CD14-positive monocyte (primary cell): ENCODE measurements at regions not wholly inside any gene's neighbourhood (a gene's known extent, or its start where the extent isn't known, plus 50 kb on each side); places are given as distances from the start of the nearest gene placed in this dataset.

ENCODE experiments used
- DNase-seq, 3 donors: peaks; one replicate each; pipeline ENCODE4 v3.0.0-alpha.2; 2011 to 2022
- H2AFZ ChIP-seq: 2 replicates; pipeline ENCODE4 v1.6.0; 2012; ENCODE audit warnings: mild to moderate bottlenecking, low read depth, low read length, inconsistent platforms; ENCODE audit not compliant: insufficient read depth, poor library complexity, severe bottlenecking
- H3K27ac ChIP-seq, 2 donors: 1 replicate in 1 of 2; 2 replicates in 1 of 2; pipeline ENCODE4 v1.5.1; 2012 to 2013; ENCODE audit warnings: low read length in 2 of 2, control low read depth in 1 of 2, inconsistent platforms in 1 of 2, low read depth in 1 of 2, mild to moderate bottlenecking in 1 of 2
- H3K27me3 ChIP-seq, 2 donors: one replicate each; pipeline versions ENCODE4 v1.6.0 to v1.6.1; 2011 to 2013; ENCODE audit warnings: low read length in 2 of 2; ENCODE audit not compliant: control insufficient read depth in 2 of 2, insufficient read depth in 2 of 2
- H3K36me3 ChIP-seq, 2 donors: replicated peaks in 1 of 2; 1 replicate in 1 of 2; 2 replicates in 1 of 2; pipeline versions ENCODE4 v1.5.1 to v1.6.1; 2012 to 2013; ENCODE audit warnings: low read length in 2 of 2, control low read depth in 1 of 2, inconsistent platforms in 1 of 2, mild to moderate bottlenecking in 1 of 2; ENCODE audit not compliant: insufficient read depth in 2 of 2, control insufficient read depth in 1 of 2
- H3K4me1 ChIP-seq, 2 donors: 1 replicate in 1 of 2; 2 replicates in 1 of 2; pipeline versions ENCODE4 v1.5.1 to v1.6.1; 2012 to 2013; ENCODE audit warnings: low read length in 2 of 2, control low read depth in 1 of 2, inconsistent platforms in 1 of 2, mild to moderate bottlenecking in 1 of 2, moderate library complexity in 1 of 2; ENCODE audit not compliant: insufficient read depth in 2 of 2, control insufficient read depth in 1 of 2
- H3K4me2 ChIP-seq: replicated peaks from 2 replicates; pipeline ENCODE3; 2012; ENCODE audit warnings: low read length, moderate library complexity, mild to moderate bottlenecking; ENCODE audit not compliant: poor library complexity, severe bottlenecking; ENCODE audit errors: extremely low read depth
- H3K4me3 ChIP-seq, 3 experiments: fragments of 200-600 bp in 1 of 3; sonication (generic) in 1 of 3; replicated peaks in 1 of 3; 1 replicate in 2 of 3; 2 replicates in 1 of 3; pipeline ENCODE4 v1.5.1; 2011 to 2013; ENCODE audit warnings: low read length in 3 of 3, mild to moderate bottlenecking in 3 of 3, control low read depth in 2 of 3, low read depth in 2 of 3, inconsistent platforms in 1 of 3, moderate library complexity in 1 of 3
- H3K79me2 ChIP-seq: 2 replicates; pipeline ENCODE4 v1.6.0; 2012; ENCODE audit warnings: mild to moderate bottlenecking, control low read depth, inconsistent platforms, low read length, moderate library complexity; ENCODE audit not compliant: insufficient read depth
- H3K9ac ChIP-seq: 2 replicates; pipeline ENCODE4 v1.6.0; 2017; ENCODE audit warnings: low read length, mild to moderate bottlenecking; ENCODE audit not compliant: insufficient read depth, poor library complexity, severe bottlenecking
- H3K9me3 ChIP-seq, 2 donors: replicated peaks in 1 of 2; 1 replicate in 1 of 2; 2 replicates in 1 of 2; pipeline versions ENCODE4 v1.5.1 to v1.6.1; 2012 to 2013; ENCODE audit warnings: low read length in 2 of 2, control low read depth in 1 of 2; ENCODE audit not compliant: control insufficient read depth in 1 of 2, insufficient read depth in 1 of 2
- H4K20me1 ChIP-seq: 2 replicates; pipeline ENCODE4 v1.6.0; 2012; ENCODE audit warnings: mild to moderate bottlenecking, low read length, control low read depth, moderate library complexity; ENCODE audit not compliant: insufficient read depth
- H3K27ac Mint-ChIP-seq, 7 donors: one replicate each; pipeline ENCODE4 v1.8.0; 2020; ENCODE audit warnings: mild to moderate bottlenecking in 7 of 7, mixed read lengths in 7 of 7, moderate library complexity in 6 of 7, inconsistent platforms in 2 of 7
- H3K27me3 Mint-ChIP-seq, 3 donors: one replicate each; pipeline ENCODE4 v1.8.0; 2021 to 2022; ENCODE audit warnings: low read depth in 3 of 3, mild to moderate bottlenecking in 3 of 3, mixed read lengths in 3 of 3, moderate library complexity in 3 of 3, inconsistent platforms in 1 of 3
- H3K36me3 Mint-ChIP-seq, 2 donors: one replicate each; pipeline ENCODE4 v1.8.0; 2020; ENCODE audit warnings: mixed read lengths in 2 of 2, inconsistent platforms in 1 of 2, mild to moderate bottlenecking in 1 of 2
- H3K4me1 Mint-ChIP-seq: one replicate; pipeline ENCODE4 v1.8.0; 2020; ENCODE audit warnings: mild to moderate bottlenecking, mixed read lengths
- H3K4me3 Mint-ChIP-seq, 2 donors: one replicate each; pipeline ENCODE4 v1.8.0; 2020; ENCODE audit warnings: mild to moderate bottlenecking in 2 of 2, mixed read lengths in 2 of 2, moderate library complexity in 1 of 2
- H3K9me3 Mint-ChIP-seq, 7 donors: one replicate each; pipeline ENCODE4 v1.8.0; 2020 to 2022; ENCODE audit warnings: mixed read lengths in 7 of 7, mild to moderate bottlenecking in 6 of 7, moderate library complexity in 6 of 7, inconsistent platforms in 2 of 7
- WGBS: methylation state at CpG from one replicate; pipeline ENCODE4 v1.1.5; 2013; ENCODE audit warnings: missing lambda C conversion rate; ENCODE audit not compliant: insufficient coverage; 5-methylcytosine and 5-hydroxymethylcytosine counted together
- intact Hi-C, 2 donors: fragments of 100-400 bp; cut with micrococcal nuclease; formaldehyde crosslinking; loops; one replicate each; pipeline versions ENCODE4 v1.15.0 to v1.15.1; 2023
- TF ChIP-seq, protein P1 (sequence below): fragments of 200-600 bp; IDR thresholded peaks from one replicate; pipeline ENCODE4 v1.8.0; 2022; ENCODE audit warnings: antibody characterized with exemption, mild to moderate bottlenecking

DNA sequence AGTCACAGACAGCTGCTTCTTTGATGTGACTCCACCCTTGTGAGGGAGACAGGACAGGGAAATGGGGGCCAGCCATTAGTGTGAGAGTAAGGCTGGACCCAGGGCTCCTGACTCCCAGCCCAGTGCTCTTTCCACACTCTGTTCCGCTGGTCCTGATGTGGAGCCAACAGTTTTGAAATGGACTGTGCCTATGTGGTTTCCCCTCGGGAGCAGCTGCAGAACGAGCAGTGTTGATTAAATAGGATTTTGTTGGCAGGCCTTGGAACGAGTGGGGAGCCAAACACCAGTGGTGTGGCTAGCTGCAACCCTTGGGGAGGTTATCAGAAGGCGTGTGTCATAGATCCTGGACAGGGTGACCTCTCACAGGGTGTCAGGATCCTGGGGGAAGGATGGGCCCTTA is 66.5 kb upstream of the AMPD3 start:
- H3K4me2 ChIP-seq, result no peak overlapping the region

DNA sequence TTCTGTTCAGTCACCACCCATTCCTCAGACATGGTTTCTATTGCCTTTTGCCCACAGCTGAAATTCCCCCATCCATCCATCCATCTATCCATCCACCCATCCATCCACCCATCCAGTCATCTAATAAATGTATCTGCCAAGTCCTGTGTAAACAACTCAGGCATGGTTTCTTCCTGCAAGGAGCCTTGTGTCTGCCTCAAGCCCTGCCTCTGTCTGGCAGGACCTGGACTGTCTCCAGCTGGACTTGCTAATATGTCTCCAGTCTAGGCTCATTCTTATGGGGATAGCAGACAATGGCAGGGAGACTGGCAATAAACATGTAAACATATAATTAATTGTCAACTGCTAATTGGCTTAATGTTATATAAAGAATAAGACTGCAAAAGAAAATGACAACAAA is 64.7 kb upstream of the AMPD3 start:
- H3K27me3 Mint-ChIP-seq, result peaks cover 6 to 20% (median 19%) of the 10 kb centered on the region in 3 donors

More for the DNA sequence above, 66.5 kb upstream of the AMPD3 start:
- H3K4me3 Mint-ChIP-seq, result no peak overlapping the region
- intact Hi-C loops, result no loop called here
- Histone ChIP-seq H3K9ac (no peak overlapping the region), H3K27me3 (peaks cover 0 to 6% of the 10 kb centered on the region in 2 donors), H3K4me3 (no peak overlapping the region), H3K4me1 (peaks cover 4% of the 10 kb centered on the region in 2 donors), H3K36me3 (no peaks in the 10 kb centered on the region), H3K27ac (no peak overlapping the region), H3K9me3 (no peaks in the 10 kb centered on the region), H2AFZ (no peak overlapping the region), H3K79me2 (no peaks in the 10 kb centered on the region), H4K20me1 (no peaks in the 10 kb centered on the region)
- peaks cover 10% of the 10 kb centered on the region for H3K4me1 Mint-ChIP-seq
- DNase-seq, result no peak
- peaks cover 6 to 21% (median 20%) of the 10 kb centered on the region in 3 donors for H3K27me3 Mint-ChIP-seq
- H3K9me3 Mint-ChIP-seq, result peaks cover 0 to 2% (median 0%) of the 10 kb centered on the region in 7 donors
- no peak overlapping the region for H3K27ac Mint-ChIP-seq
- TF ChIP-seq, protein P1, sequence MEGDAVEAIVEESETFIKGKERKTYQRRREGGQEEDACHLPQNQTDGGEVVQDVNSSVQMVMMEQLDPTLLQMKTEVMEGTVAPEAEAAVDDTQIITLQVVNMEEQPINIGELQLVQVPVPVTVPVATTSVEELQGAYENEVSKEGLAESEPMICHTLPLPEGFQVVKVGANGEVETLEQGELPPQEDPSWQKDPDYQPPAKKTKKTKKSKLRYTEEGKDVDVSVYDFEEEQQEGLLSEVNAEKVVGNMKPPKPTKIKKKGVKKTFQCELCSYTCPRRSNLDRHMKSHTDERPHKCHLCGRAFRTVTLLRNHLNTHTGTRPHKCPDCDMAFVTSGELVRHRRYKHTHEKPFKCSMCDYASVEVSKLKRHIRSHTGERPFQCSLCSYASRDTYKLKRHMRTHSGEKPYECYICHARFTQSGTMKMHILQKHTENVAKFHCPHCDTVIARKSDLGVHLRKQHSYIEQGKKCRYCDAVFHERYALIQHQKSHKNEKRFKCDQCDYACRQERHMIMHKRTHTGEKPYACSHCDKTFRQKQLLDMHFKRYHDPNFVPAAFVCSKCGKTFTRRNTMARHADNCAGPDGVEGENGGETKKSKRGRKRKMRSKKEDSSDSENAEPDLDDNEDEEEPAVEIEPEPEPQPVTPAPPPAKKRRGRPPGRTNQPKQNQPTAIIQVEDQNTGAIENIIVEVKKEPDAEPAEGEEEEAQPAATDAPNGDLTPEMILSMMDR, result no peak
- H3K36me3 Mint-ChIP-seq, result peaks cover 0 to 2% of the 10 kb centered on the region in 2 donors
- 97% methylated on average over 3 of the region's 5 CpGs for WGBS

More for the DNA sequence above, 64.7 kb upstream of the AMPD3 start:
- H3K4me3 ChIP-seq, result no peak overlapping the region
- Mint-ChIP-seq H3K9me3 (peaks cover 0 to 2% (median 0%) of the 10 kb centered on the region in 7 donors), H3K36me3 (peaks cover 0 to 2% of the 10 kb centered on the region in 2 donors), H3K27ac (no peak overlapping the region), H3K4me3 (no peak overlapping the region), H3K4me1 (peaks cover 16% of the 10 kb centered on the region)
- H3K79me2 ChIP-seq, result no peaks in the 10 kb centered on the region
- no peaks in the 10 kb centered on the region for H4K20me1 ChIP-seq
- intact Hi-C loops, result no loop called here
- H3K4me2 ChIP-seq, result no peak overlapping the region
- DNase-seq, result no peak
- no peaks in the 10 kb centered on the region for H3K36me3 ChIP-seq
- no peak overlapping the region for H3K27ac ChIP-seq
- H2AFZ ChIP-seq, result no peak overlapping the region
- TF ChIP-seq, protein P1, result no peak
- H3K9me3 ChIP-seq, result no peaks in the 10 kb centered on the region
- peaks cover 0 to 6% of the 10 kb centered on the region in 2 donors for H3K27me3 ChIP-seq
- peaks cover 5% of the 10 kb centered on the region in 2 donors for H3K4me1 ChIP-seq
- no peak overlapping the region for H3K9ac ChIP-seq
